OCI-LY1 (cell line): ENCODE measurements at regions not wholly inside any gene's neighbourhood (a gene's known extent, or its start where the extent isn't known, plus 50 kb on each side); places are given as distances from the start of the nearest gene placed in this dataset.

ENCODE experiments used
- H2AFZ ChIP-seq: fragments of 200-600 bp; sonication (generic), shearing (Covaris generic); 2 replicates; pipeline ENCODE4 v1.6.0; 2014; ENCODE audit warnings: antibody characterized with exemption, mild to moderate bottlenecking, low read length
- H3F3A ChIP-seq: fragments of 200-600 bp; sonication (generic), shearing (Covaris generic); 2 replicates; pipeline ENCODE4 v1.6.0; 2014; ENCODE audit warnings: mild to moderate bottlenecking, antibody characterized with exemption, low read length, moderate library complexity; ENCODE audit not compliant: insufficient read depth
- H3K27ac ChIP-seq: fragments of 200-600 bp; sonication (generic); 2 replicates; pipeline ENCODE4 v1.5.1; 2014; ENCODE audit warnings: low read length, mixed run types, mild to moderate bottlenecking, low read depth; ENCODE audit not compliant: poor library complexity, severe bottlenecking
- H3K27me3 ChIP-seq: fragments of 200-600 bp; sonication (generic); 2 replicates; pipeline ENCODE4 v1.6.0; 2014; ENCODE audit warnings: antibody characterized with exemption, mild to moderate bottlenecking, low read length, moderate library complexity; ENCODE audit not compliant: insufficient read depth
- H3K36me3 ChIP-seq: fragments of 200-600 bp; sonication (generic); 2 replicates; pipeline ENCODE4 v1.6.1; 2014; ENCODE audit warnings: mild to moderate bottlenecking, antibody characterized with exemption, low read length, moderate library complexity, mixed read lengths; ENCODE audit not compliant: insufficient read depth
- H3K4me1 ChIP-seq: fragments of 200-600 bp; sonication (generic); 2 replicates; pipeline ENCODE4 v1.5.1; 2014; ENCODE audit warnings: mild to moderate bottlenecking, low read length, moderate library complexity; ENCODE audit not compliant: insufficient read depth, severe bottlenecking
- H3K4me2 ChIP-seq: fragments of 200-600 bp; sonication (generic), shearing (Covaris generic); 2 replicates; pipeline ENCODE4 v1.6.1; 2014; ENCODE audit warnings: low read length
- H3K4me3 ChIP-seq: fragments of 200-600 bp; sonication (generic); 2 replicates; pipeline ENCODE4 v1.5.1; 2014; ENCODE audit warnings: low read length, low read depth, mild to moderate bottlenecking, mixed read lengths; ENCODE audit not compliant: poor library complexity, severe bottlenecking
- H3K79me2 ChIP-seq: fragments of 200-600 bp; shearing (Covaris generic); 2 replicates; pipeline ENCODE4 v1.6.1; 2016; ENCODE audit warnings: mixed run types, low read length, mixed read lengths; ENCODE audit not compliant: insufficient read depth
- H3K9ac ChIP-seq: fragments of 200-600 bp; sonication (generic), shearing (Covaris generic); 2 replicates; pipeline ENCODE4 v1.6.1; 2014; ENCODE audit warnings: mild to moderate bottlenecking, low read length, mixed read lengths
- H3K9me2 ChIP-seq: fragments of 200-600 bp; sonication (generic), shearing (Covaris generic); 2 replicates; pipeline ENCODE4 v1.6.1; 2014; ENCODE audit warnings: low read depth, mild to moderate bottlenecking, low read length, mixed read lengths
- H3K9me3 ChIP-seq: fragments of 200-600 bp; shearing (Covaris generic); 2 replicates; pipeline ENCODE4 v1.6.1; 2014; ENCODE audit warnings: low read length, mixed read lengths
- H4K20me1 ChIP-seq: fragments of 200-600 bp; sonication (generic), shearing (Covaris generic); 2 replicates; pipeline ENCODE4 v1.6.0; 2016; ENCODE audit warnings: mild to moderate bottlenecking, low read length; ENCODE audit not compliant: insufficient read depth
- EZH2 ChIP-seq: fragments of 200-600 bp; sonication (generic), shearing (Covaris generic); IDR thresholded peaks from 2 replicates; pipeline ENCODE4 v1.8.0; 2017; ENCODE audit warnings: borderline replicate concordance, mixed run types, mild to moderate bottlenecking, antibody characterized with exemption, low read length, moderate library complexity, mixed read lengths
- TF ChIP-seq, protein P1 (sequence below): fragments of 200-600 bp; sonication (generic), shearing (Covaris generic); IDR thresholded peaks from 2 replicates; pipeline ENCODE4 v1.5.1; 2017; ENCODE audit warnings: mild to moderate bottlenecking, antibody characterized with exemption, low read length, moderate library complexity, mixed read lengths

DNA sequence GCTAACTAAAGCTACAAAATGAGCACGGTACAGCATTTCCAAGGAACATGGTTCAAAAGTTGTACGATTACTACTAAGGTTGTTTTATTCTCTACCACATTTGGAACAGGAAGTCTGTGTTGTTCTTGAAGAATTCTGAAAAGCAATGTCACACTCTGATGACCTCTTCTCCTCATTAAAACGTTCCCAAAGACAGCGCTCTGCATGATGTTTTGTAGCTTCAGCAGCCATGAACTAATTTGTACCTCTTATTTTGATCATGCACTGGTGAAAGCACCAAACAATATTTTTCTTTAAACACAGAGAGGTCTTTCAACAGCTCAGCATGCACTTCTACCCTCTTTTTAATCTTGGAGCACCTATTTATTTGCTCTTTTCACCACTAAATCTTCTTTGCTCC is 75.0 kb upstream of the TES start:
- Histone ChIP-seq H4K20me1 (no peaks in the 10 kb centered on the region), H2AFZ (no peak overlapping the region), H3K4me3 (no peak overlapping the region), H3K4me1 (no peaks in the 10 kb centered on the region), H3K9me2 (no peaks in the 10 kb centered on the region), H3K79me2 (no peaks in the 10 kb centered on the region), H3K9me3 (no peaks in the 10 kb centered on the region), H3K4me2 (no peak overlapping the region), H3F3A (no peaks in the 10 kb centered on the region), H3K9ac (no peak overlapping the region), H3K27ac (no peak overlapping the region), H3K27me3 (no peaks in the 10 kb centered on the region), H3K36me3 (no peaks in the 10 kb centered on the region)
- TF ChIP-seq, protein P1, sequence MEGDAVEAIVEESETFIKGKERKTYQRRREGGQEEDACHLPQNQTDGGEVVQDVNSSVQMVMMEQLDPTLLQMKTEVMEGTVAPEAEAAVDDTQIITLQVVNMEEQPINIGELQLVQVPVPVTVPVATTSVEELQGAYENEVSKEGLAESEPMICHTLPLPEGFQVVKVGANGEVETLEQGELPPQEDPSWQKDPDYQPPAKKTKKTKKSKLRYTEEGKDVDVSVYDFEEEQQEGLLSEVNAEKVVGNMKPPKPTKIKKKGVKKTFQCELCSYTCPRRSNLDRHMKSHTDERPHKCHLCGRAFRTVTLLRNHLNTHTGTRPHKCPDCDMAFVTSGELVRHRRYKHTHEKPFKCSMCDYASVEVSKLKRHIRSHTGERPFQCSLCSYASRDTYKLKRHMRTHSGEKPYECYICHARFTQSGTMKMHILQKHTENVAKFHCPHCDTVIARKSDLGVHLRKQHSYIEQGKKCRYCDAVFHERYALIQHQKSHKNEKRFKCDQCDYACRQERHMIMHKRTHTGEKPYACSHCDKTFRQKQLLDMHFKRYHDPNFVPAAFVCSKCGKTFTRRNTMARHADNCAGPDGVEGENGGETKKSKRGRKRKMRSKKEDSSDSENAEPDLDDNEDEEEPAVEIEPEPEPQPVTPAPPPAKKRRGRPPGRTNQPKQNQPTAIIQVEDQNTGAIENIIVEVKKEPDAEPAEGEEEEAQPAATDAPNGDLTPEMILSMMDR, result no peak
- TF ChIP-seq EZH2, result no peak

GRCh38 chr7:116138202-116138801 is 72.0 kb upstream of the TES start:
- H3K4me1 ChIP-seq, result no peaks in the 10 kb centered on the region
- no peaks in the 10 kb centered on the region for H3K79me2 ChIP-seq
- H3K4me3 ChIP-seq, result no peak overlapping the region
- no peaks in the 10 kb centered on the region for H3K36me3 ChIP-seq
- H3K9me2 ChIP-seq, result no peaks in the 10 kb centered on the region
- H4K20me1 ChIP-seq, result no peaks in the 10 kb centered on the region
- H3K4me2 ChIP-seq, result no peak overlapping the region
- no peaks in the 10 kb centered on the region for H3F3A ChIP-seq
- no peak overlapping the region for H3K9ac ChIP-seq
- H3K9me3 ChIP-seq, result no peaks in the 10 kb centered on the region
- TF ChIP-seq, protein P1, result peak; percentile 98
- TF ChIP-seq EZH2, result no peak
- no peak overlapping the region for H3K27ac ChIP-seq
- no peaks in the 10 kb centered on the region for H3K27me3 ChIP-seq
- H2AFZ ChIP-seq, result no peak overlapping the region

DNA sequence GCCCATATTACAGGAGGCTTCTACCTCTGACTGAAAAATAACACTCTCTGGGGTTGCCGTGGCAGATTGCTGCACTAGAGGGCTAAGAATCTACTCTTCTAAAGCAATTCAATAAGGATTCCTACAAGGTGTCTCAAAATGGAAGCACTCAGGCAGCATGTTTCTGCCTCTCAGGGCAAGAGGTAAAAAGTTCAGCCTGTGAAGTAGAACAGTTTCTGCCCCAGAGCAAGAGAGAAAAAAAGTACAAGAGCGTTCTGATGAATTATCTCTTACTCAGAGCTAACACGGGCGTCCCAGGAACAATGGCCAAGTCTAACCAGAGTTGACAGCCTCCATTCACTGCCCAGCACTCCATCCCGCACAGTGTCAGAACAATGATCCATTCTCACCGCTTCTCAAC is 71.3 kb upstream of the TES start:
- H3K4me2 ChIP-seq, result no peak overlapping the region
- no peak overlapping the region for H3K4me3 ChIP-seq
- TF ChIP-seq EZH2, result no peak
- TF ChIP-seq, protein P1, result no peak
- no peaks in the 10 kb centered on the region for H3K4me1 ChIP-seq
- no peak overlapping the region for H3K9ac ChIP-seq
- no peaks in the 10 kb centered on the region for H3K79me2 ChIP-seq
- no peaks in the 10 kb centered on the region for H3K36me3 ChIP-seq
- no peak overlapping the region for H2AFZ ChIP-seq
- H3K9me2 ChIP-seq, result no peaks in the 10 kb centered on the region
- H3K9me3 ChIP-seq, result no peaks in the 10 kb centered on the region
- H4K20me1 ChIP-seq, result no peaks in the 10 kb centered on the region
- H3K27me3 ChIP-seq, result no peaks in the 10 kb centered on the region
- no peak overlapping the region for H3K27ac ChIP-seq
- H3F3A ChIP-seq, result no peaks in the 10 kb centered on the region
